NCI-H2227 treated with DMSO at 0.1 percent for 48 hours (cell line): ENCODE measurements at regions not wholly inside any gene's neighbourhood (a gene's known extent, or its start where the extent isn't known, plus 50 kb on each side); places are given as distances from the start of the nearest gene placed in this dataset.
"Not testable (repeated sequence)": the region's sequence is repeated elsewhere in the genome, so short reads cannot be mapped to it uniquely, and the experiment has no call there.

ENCODE experiments used
- DNase-seq: peaks from one replicate; lab custom pipeline; 2025; lab: John Stamatoyannopoulos, UW

- DNase-seq: no peak
Observed at GRCh38 chr19:28631961-28632360, 581.0 kb downstream of the UQCRFS1 start.

- no peak for DNase-seq
Observed at GRCh38 chr19:28627669-28628068, 585.3 kb downstream of the UQCRFS1 start.

- not testable (repeated sequence) for DNase-seq
Observed at GRCh38 chr19:28626407-28626806, 586.5 kb downstream of the UQCRFS1 start.

- no peak for DNase-seq
Observed at GRCh38 chr19:28619816-28620429, 593.0 kb downstream of the UQCRFS1 start.

GRCh38 chr19:28618504-28618903 lies 594.4 kb downstream of the UQCRFS1 start:
- no peak for DNase-seq

- DNase-seq: no peak
Observed at GRCh38 chr19:28615966-28616365, 597.0 kb downstream of the UQCRFS1 start.

GRCh38 chr19:28615546-28615916 lies 597.4 kb downstream of the UQCRFS1 start:
- no peak for DNase-seq

- DNase-seq: no peak
Observed at GRCh38 chr19:28614634-28615545, 598.1 kb downstream of the UQCRFS1 start.

- no peak for DNase-seq
Observed at GRCh38 chr19:28612275-28612769, 600.6 kb downstream of the UQCRFS1 start.

- DNase-seq: not testable (repeated sequence)
Observed at GRCh38 chr19:28611227-28611914, 601.6 kb downstream of the UQCRFS1 start.

GRCh38 chr19:28610731-28611130 lies 602.2 kb downstream of the UQCRFS1 start:
- no peak for DNase-seq

- no peak for DNase-seq
Observed at GRCh38 chr19:28609944-28610343, 603.0 kb downstream of the UQCRFS1 start.

- no peak for DNase-seq
Observed at GRCh38 chr19:28609091-28609755, 603.7 kb downstream of the UQCRFS1 start.

GRCh38 chr19:28608292-28608691 lies 604.7 kb downstream of the UQCRFS1 start:
- no peak for DNase-seq

GRCh38 chr19:28607066-28607583 lies 605.8 kb downstream of the UQCRFS1 start:
- DNase-seq: no peak

- DNase-seq: no peak
Observed at GRCh38 chr19:28606269-28607032, 606.5 kb downstream of the UQCRFS1 start.

GRCh38 chr19:28605501-28606268 lies 607.3 kb downstream of the UQCRFS1 start:
- DNase-seq: no peak

- no peak for DNase-seq
Observed at GRCh38 chr19:28603453-28603852, 609.5 kb downstream of the UQCRFS1 start.

- no peak for DNase-seq
Observed at GRCh38 chr19:28602675-28603298, 610.2 kb downstream of the UQCRFS1 start.
